ENCODE measurements at regions not wholly inside any gene's neighbourhood (a gene's known extent, or its start where the extent isn't known, plus 50 kb on each side); places are given as distances from the start of the nearest gene placed in this dataset.

DNA sequence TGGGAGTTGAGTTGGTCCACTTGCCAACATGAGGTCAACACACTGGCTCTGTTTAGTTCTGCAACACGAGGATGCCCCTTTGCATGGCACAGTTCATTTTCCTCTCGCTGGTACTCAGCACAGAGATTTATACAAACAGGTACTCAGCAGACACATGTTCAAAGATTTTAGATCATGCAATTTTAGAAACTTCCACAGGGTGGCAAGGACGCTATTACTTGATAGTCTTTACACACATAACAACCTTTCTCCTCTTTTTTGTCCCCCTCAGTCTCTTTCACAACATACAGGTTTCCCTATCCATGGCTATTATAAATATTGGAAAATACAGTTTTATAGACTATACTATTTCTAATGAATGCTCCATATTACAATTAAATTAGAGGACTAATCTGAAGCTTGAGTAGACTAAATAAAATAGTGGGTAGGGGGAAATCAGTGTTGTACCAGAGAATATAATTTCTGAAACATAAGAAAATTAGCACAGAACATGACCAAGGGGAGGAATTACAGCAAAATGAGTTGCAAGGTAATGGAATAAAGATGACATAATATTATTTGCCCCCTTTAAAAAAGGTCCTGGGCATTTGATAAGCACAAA is 331.8 kb upstream of the BTBD3 start:
- TF ChIP-seq CSDC2 (CRISPR knock-in tag; IDR thresholded peaks at IDR 0.05) (no peak), GLIS3 (CRISPR knock-in tag; IDR thresholded peaks at IDR 0.05) (no peak), SNAI2 (CRISPR knock-in tag; IDR thresholded peaks at IDR 0.05) (no peak), ZNF70 (CRISPR knock-in tag; IDR thresholded peaks at IDR 0.05) (no peak), ZFP3 (CRISPR knock-in tag; IDR thresholded peaks at IDR 0.05) (no peak), ZNF565 (CRISPR knock-in tag; conservative IDR thresholded peaks at IDR 0.05; ENCODE audit: low read depth) (no peak), PATZ1 (CRISPR knock-in tag; IDR thresholded peaks at IDR 0.05; ENCODE audit: borderline replicate concordance) (no peak), CSRNP3 (CRISPR knock-in tag; IDR thresholded peaks at IDR 0.05) (no peak), BACH2 (CRISPR knock-in tag; IDR thresholded peaks at IDR 0.05; ENCODE audit: borderline replicate concordance) (no peak), ZNF8 (CRISPR knock-in tag; IDR thresholded peaks at IDR 0.05) (no peak), OSR1 (CRISPR knock-in tag; IDR thresholded peaks at IDR 0.05) (no peak), PPARA (CRISPR knock-in tag; IDR thresholded peaks at IDR 0.05; ENCODE audit: borderline replicate concordance) (no peak)
- TF ChIP-seq, protein P1, sequence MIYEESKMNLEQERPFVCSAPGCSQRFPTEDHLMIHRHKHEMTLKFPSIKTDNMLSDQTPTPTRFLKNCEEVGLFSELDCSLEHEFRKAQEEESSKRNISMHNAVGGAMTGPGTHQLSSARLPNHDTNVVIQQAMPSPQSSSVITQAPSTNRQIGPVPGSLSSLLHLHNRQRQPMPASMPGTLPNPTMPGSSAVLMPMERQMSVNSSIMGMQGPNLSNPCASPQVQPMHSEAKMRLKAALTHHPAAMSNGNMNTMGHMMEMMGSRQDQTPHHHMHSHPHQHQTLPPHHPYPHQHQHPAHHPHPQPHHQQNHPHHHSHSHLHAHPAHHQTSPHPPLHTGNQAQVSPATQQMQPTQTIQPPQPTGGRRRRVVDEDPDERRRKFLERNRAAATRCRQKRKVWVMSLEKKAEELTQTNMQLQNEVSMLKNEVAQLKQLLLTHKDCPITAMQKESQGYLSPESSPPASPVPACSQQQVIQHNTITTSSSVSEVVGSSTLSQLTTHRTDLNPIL (CRISPR knock-in tag; IDR thresholded peaks at IDR 0.05; ENCODE audit: low read depth) = no peak
- ATAC-seq = peak; percentile 44; the same call in 1 of the 3 replicates

DNA sequence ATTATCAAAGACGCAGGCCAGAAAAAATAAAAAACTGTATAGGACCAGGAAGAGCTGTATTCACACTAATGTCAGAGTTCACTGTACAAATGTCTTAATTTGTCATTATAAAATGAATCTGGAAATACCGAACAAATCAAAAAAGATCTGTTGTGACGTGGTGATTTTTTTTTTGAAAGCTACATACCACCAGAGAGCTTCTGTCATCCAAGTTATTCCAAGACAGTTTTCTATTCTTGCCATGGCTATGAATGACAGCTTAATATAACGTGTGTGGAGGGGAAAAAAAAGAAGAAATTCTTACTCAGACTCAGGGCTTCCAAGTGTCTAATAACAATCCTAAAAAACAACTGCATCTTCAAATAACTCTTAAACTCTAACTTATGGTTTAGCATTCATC is 328.8 kb upstream of the BTBD3 start:
- ATAC-seq = no peak
- no peak for TF ChIP-seq SNAI2 (CRISPR knock-in tag; IDR thresholded peaks at IDR 0.05)
- TF ChIP-seq ESRRG (CRISPR knock-in tag; IDR thresholded peaks at IDR 0.05) = no peak
- no peak for TF ChIP-seq TOX (CRISPR knock-in tag; IDR thresholded peaks at IDR 0.05; ENCODE audit: borderline replicate concordance)
- TF ChIP-seq TCF4 (CRISPR knock-in tag; IDR thresholded peaks at IDR 0.05; ENCODE audit: borderline replicate concordance) = no peak
- TF ChIP-seq ZNF8 (CRISPR knock-in tag; IDR thresholded peaks at IDR 0.05) = no peak
- TF ChIP-seq ZFP3 (CRISPR knock-in tag; IDR thresholded peaks at IDR 0.05) = no peak
- TF ChIP-seq PPARA (CRISPR knock-in tag; IDR thresholded peaks at IDR 0.05; ENCODE audit: borderline replicate concordance) = no peak
- no peak for TF ChIP-seq RARB (CRISPR knock-in tag; IDR thresholded peaks at IDR 0.05)
- no peak for TF ChIP-seq ZC3H10 (CRISPR knock-in tag; IDR thresholded peaks at IDR 0.05)
- TF ChIP-seq, protein P1 (CRISPR knock-in tag; IDR thresholded peaks at IDR 0.05; ENCODE audit: low read depth) = no peak
- no peak for TF ChIP-seq ARNTL (CRISPR knock-in tag; IDR thresholded peaks at IDR 0.05; ENCODE audit: borderline replicate concordance, low read depth)
- TF ChIP-seq BACH2 (CRISPR knock-in tag; IDR thresholded peaks at IDR 0.05; ENCODE audit: borderline replicate concordance) = no peak
- no peak for TF ChIP-seq ISL1 (CRISPR knock-in tag; IDR thresholded peaks at IDR 0.05)
- no peak for TF ChIP-seq ZNF565 (CRISPR knock-in tag; conservative IDR thresholded peaks at IDR 0.05; ENCODE audit: low read depth)
- no peak for TF ChIP-seq PATZ1 (CRISPR knock-in tag; IDR thresholded peaks at IDR 0.05; ENCODE audit: borderline replicate concordance)
- no peak for TF ChIP-seq CSDC2 (CRISPR knock-in tag; IDR thresholded peaks at IDR 0.05)
- TF ChIP-seq GLIS3 (CRISPR knock-in tag; IDR thresholded peaks at IDR 0.05) = no peak

DNA sequence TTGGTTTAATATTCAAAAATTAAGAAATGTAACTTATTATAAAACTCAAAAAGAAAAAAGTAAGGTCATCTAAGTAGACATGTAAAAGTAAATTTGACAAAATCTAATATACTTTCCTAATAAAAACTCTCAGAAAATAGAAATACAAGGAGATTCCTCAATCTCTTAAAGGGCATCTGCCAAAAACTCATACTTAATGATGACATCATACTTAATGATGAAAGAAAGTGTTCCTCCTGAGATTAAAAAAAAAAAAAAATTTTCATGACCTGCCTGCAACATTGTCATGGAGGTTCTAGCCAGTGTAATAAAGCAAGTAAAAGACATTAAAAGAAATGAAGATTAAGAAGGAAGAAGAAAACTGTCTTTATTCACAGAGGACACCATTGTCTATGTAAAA is 325.7 kb upstream of the BTBD3 start:
- ATAC-seq = no peak
- TF ChIP-seq CSRNP3 (CRISPR knock-in tag; IDR thresholded peaks at IDR 0.05) (no peak), CSDC2 (CRISPR knock-in tag; IDR thresholded peaks at IDR 0.05) (no peak), ISL1 (CRISPR knock-in tag; IDR thresholded peaks at IDR 0.05) (no peak), SNAI2 (CRISPR knock-in tag; IDR thresholded peaks at IDR 0.05) (no peak), TOX (CRISPR knock-in tag; IDR thresholded peaks at IDR 0.05; ENCODE audit: borderline replicate concordance) (no peak), BACH2 (CRISPR knock-in tag; IDR thresholded peaks at IDR 0.05; ENCODE audit: borderline replicate concordance) (no peak), OSR1 (CRISPR knock-in tag; IDR thresholded peaks at IDR 0.05) (no peak), ZNF70 (CRISPR knock-in tag; IDR thresholded peaks at IDR 0.05) (no peak), TCF4 (CRISPR knock-in tag; IDR thresholded peaks at IDR 0.05; ENCODE audit: borderline replicate concordance) (no peak), ZC3H10 (CRISPR knock-in tag; IDR thresholded peaks at IDR 0.05) (no peak), ARNTL (CRISPR knock-in tag; IDR thresholded peaks at IDR 0.05; ENCODE audit: borderline replicate concordance, low read depth) (no peak), ESRRG (CRISPR knock-in tag; IDR thresholded peaks at IDR 0.05) (no peak)
- TF ChIP-seq, protein P1 (CRISPR knock-in tag; IDR thresholded peaks at IDR 0.05; ENCODE audit: low read depth) = no peak
